Body of pancreas (tissue), 4 donors: ENCODE measurements at regions not wholly inside any gene's neighbourhood (a gene's known extent, or its start where the extent isn't known, plus 50 kb on each side); places are given as distances from the start of the nearest gene placed in this dataset.

Experiments used
- ATAC-seq: fragments of 150-250 bp; one replicate; pipeline ENCODE4 v1.9.1; 2016
- DNase-seq, 4 donors: peaks; one replicate each; pipeline ENCODE4 v3.0.0-alpha.2; 2019
- H3K27ac ChIP-seq, 4 donors: fragments of 200-600 bp; sonication (generic); 1 replicate in 3 of 4; 2 replicates in 1 of 4; pipeline versions ENCODE4 v1.5.1 to v1.6.1; 2016 to 2019; ENCODE audit warnings: mild to moderate bottlenecking in 1 of 4, mixed read lengths in 1 of 4, moderate library complexity in 1 of 4
- H3K27me3 ChIP-seq, 2 donors: fragments of 200-600 bp; sonication (generic); one replicate each; pipeline ENCODE4 v1.6.0; 2016; ENCODE audit warnings: mild to moderate bottlenecking in 1 of 2
- H3K36me3 ChIP-seq, 2 donors: fragments of 200-600 bp; sonication (generic); replicated peaks in 1 of 2; 2 replicates each; pipeline ENCODE4 v1.5.1; 2016; ENCODE audit warnings: low read depth in 2 of 2; ENCODE audit not compliant: insufficient read depth in 1 of 2
- H3K4me1 ChIP-seq: fragments of 200-600 bp; sonication (generic); one replicate; pipeline ENCODE4 v1.6.0; 2016
- H3K4me3 ChIP-seq, 2 donors: fragments of 200-600 bp; sonication (generic); 1 replicate in 1 of 2; 2 replicates in 1 of 2; pipeline ENCODE4 v1.5.1; 2016 to 2019
- H3K9me3 ChIP-seq, 3 donors: fragments of 200-600 bp; sonication (generic); 1 replicate in 2 of 3; 2 replicates in 1 of 3; pipeline ENCODE4 v1.5.1; 2016
- POLR2A ChIP-seq, 3 donors: fragments of 450-650 bp; IDR thresholded peaks; one replicate each; pipeline ENCODE4 v1.6.1; 2016; ENCODE audit warnings: antibody characterized with exemption in 3 of 3, mild to moderate bottlenecking in 2 of 3
- whole genome bisulfite sequencing, 2 donors: methylation state at CpG; one replicate each; pipeline ENCODE4 v1.1.5; 2017; 5-methylcytosine and 5-hydroxymethylcytosine counted together
- intact Hi-C: fragments of 100-400 bp; cut with DNase I; formaldehyde crosslinking; loops from one replicate; pipeline ENCODE4 v1.15.1; 2023
- TF ChIP-seq, protein P1 (sequence below), 7 experiments: fragments of 450-650 bp in 4 of 7; fragments of 200-600 bp in 3 of 7; sonication (generic) in 3 of 7; IDR thresholded peaks; one replicate each; pipeline ENCODE4 v1.5.1; 2016 to 2019; ENCODE audit warnings: antibody characterized with exemption in 7 of 7

- TF ChIP-seq POLR2A (IDR thresholded peaks at IDR 0.05): no peak
- TF ChIP-seq, protein P1, sequence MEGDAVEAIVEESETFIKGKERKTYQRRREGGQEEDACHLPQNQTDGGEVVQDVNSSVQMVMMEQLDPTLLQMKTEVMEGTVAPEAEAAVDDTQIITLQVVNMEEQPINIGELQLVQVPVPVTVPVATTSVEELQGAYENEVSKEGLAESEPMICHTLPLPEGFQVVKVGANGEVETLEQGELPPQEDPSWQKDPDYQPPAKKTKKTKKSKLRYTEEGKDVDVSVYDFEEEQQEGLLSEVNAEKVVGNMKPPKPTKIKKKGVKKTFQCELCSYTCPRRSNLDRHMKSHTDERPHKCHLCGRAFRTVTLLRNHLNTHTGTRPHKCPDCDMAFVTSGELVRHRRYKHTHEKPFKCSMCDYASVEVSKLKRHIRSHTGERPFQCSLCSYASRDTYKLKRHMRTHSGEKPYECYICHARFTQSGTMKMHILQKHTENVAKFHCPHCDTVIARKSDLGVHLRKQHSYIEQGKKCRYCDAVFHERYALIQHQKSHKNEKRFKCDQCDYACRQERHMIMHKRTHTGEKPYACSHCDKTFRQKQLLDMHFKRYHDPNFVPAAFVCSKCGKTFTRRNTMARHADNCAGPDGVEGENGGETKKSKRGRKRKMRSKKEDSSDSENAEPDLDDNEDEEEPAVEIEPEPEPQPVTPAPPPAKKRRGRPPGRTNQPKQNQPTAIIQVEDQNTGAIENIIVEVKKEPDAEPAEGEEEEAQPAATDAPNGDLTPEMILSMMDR (IDR thresholded peaks at IDR 0.05): no peak
- H3K36me3 ChIP-seq: no peaks in the 10 kb centered on the region
- H3K4me1 ChIP-seq: no peaks in the 10 kb centered on the region
- peaks cover 0 to 12% (median 0%) of the 10 kb centered on the region in 3 donors for H3K9me3 ChIP-seq
- intact Hi-C loops: no loop called here
- ATAC-seq (no peak), DNase-seq (no peak)
- no peak overlapping the region for H3K27ac ChIP-seq
- WGBS, 2 donors: 22 to 29% methylated on average over 3 of the region's 3 CpGs
- no peak overlapping the region for H3K4me3 ChIP-seq
- no peaks in the 10 kb centered on the region for H3K27me3 ChIP-seq
Observed at GRCh38 chr3:159482241-159482993, 506.2 kb upstream of the IL12A start.

- ATAC-seq: no peak
- no peaks in the 10 kb centered on the region for H3K27me3 ChIP-seq
- DNase-seq: no peak
- no peak overlapping the region for H3K4me3 ChIP-seq
- H3K4me1 ChIP-seq: no peaks in the 10 kb centered on the region
- H3K36me3 ChIP-seq: no peaks in the 10 kb centered on the region
- peaks cover 0 to 12% (median 0%) of the 10 kb centered on the region in 3 donors for H3K9me3 ChIP-seq
- intact Hi-C loops: no loop called here
- TF ChIP-seq POLR2A (IDR thresholded peaks at IDR 0.05): no peak
- TF ChIP-seq, protein P1 (IDR thresholded peaks at IDR 0.05): no peak
- no peak overlapping the region for H3K27ac ChIP-seq
- WGBS, 2 donors: 42 to 46% methylated on average over 5 of the region's 5 CpGs
Observed at GRCh38 chr3:159482994-159483367, 505.7 kb upstream of the IL12A start.

- peaks cover 0 to 7% (median 0%) of the 10 kb centered on the region in 3 donors for H3K9me3 ChIP-seq
- no peak overlapping the region for H3K4me3 ChIP-seq
- H3K36me3 ChIP-seq: no peaks in the 10 kb centered on the region
- TF ChIP-seq, protein P1 (IDR thresholded peaks at IDR 0.05): no peak
- no peak for TF ChIP-seq POLR2A (IDR thresholded peaks at IDR 0.05)
- no peak for ATAC-seq
- DNase-seq: no peak
- H3K27me3 ChIP-seq: no peaks in the 10 kb centered on the region
- intact Hi-C loops: no loop called here
- WGBS, 2 donors: 41 to 58% methylated on average over 2 of the region's 2 CpGs
- no peaks in the 10 kb centered on the region for H3K4me1 ChIP-seq
- H3K27ac ChIP-seq: no peak overlapping the region
Observed at GRCh38 chr3:159486580-159486979, 502.1 kb upstream of the IL12A start.

- no peak overlapping the region for H3K4me3 ChIP-seq
- WGBS, 2 donors: 28 to 69% methylated on average over 2 of the region's 2 CpGs
- H3K9me3 ChIP-seq: peaks cover 0 to 7% (median 0%) of the 10 kb centered on the region in 3 donors
- no peak overlapping the region for H3K27ac ChIP-seq
- intact Hi-C loops: no loop called here
- ATAC-seq (no peak), DNase-seq (no peak)
- no peaks in the 10 kb centered on the region for H3K27me3 ChIP-seq
- no peaks in the 10 kb centered on the region for H3K4me1 ChIP-seq
- H3K36me3 ChIP-seq: no peaks in the 10 kb centered on the region
- TF ChIP-seq, protein P1 (IDR thresholded peaks at IDR 0.05): no peak
- no peak for TF ChIP-seq POLR2A (IDR thresholded peaks at IDR 0.05)
Observed at GRCh38 chr3:159487304-159487703, 501.3 kb upstream of the IL12A start.

- WGBS, 2 donors: 49 to 60% methylated on average over 2 of the region's 2 CpGs
- ATAC-seq (no peak), DNase-seq (no peak)
- H3K27ac ChIP-seq: no peak overlapping the region
- TF ChIP-seq, protein P1 (IDR thresholded peaks at IDR 0.05): no peak
- no peak for TF ChIP-seq POLR2A (IDR thresholded peaks at IDR 0.05)
- H3K27me3 ChIP-seq: no peaks in the 10 kb centered on the region
- intact Hi-C loops: no loop called here
- H3K36me3 ChIP-seq: no peaks in the 10 kb centered on the region
- peaks cover 0 to 7% (median 0%) of the 10 kb centered on the region in 3 donors for H3K9me3 ChIP-seq
- H3K4me3 ChIP-seq: no peak overlapping the region
- H3K4me1 ChIP-seq: no peaks in the 10 kb centered on the region
Observed at GRCh38 chr3:159488602-159489001, 500.0 kb upstream of the IL12A start.
